Naive thymus-derived CD4-positive, alpha-beta T cell (primary cell): ENCODE measurements at regions not wholly inside any gene's neighbourhood (a gene's known extent, or its start where the extent isn't known, plus 50 kb on each side); places are given as distances from the start of the nearest gene placed in this dataset.
"Not testable (repeated sequence)": the region's sequence is repeated elsewhere in the genome, so short reads cannot be mapped to it uniquely, and the experiment has no call there.

Source experiments
- ATAC-seq: fragments of 150-1000 bp; cut with Tn5 transposase; 2 replicates; pipeline ENCODE4 v1.10.0; 2021; ENCODE audit warnings: mild to moderate bottlenecking, moderate library complexity
- CTCF ChIA-PET: fragments of 350-600 bp; sonication (Branson Sonifier 250); formaldehyde crosslinking; loops from one replicate; lab custom pipeline; 2021; ENCODE audit warnings: antibody characterized with exemption; lab: Charles Lee
- POLR2A ChIA-PET: fragments of 350-600 bp; sonication (Branson Sonifier 250); formaldehyde crosslinking; loops from one replicate; lab custom pipeline; 2021; ENCODE audit warnings: antibody characterized with exemption, inconsistent platforms; lab: Charles Lee
- DNase-seq, 9 donors: peaks; one replicate each; pipeline versions ENCODE4 v3.0.0 to v3.0.0-alpha.2; 2020 to 2022; ENCODE audit warnings: mixed read lengths in 1 of 9
- H3K27ac ChIP-seq: one replicate; pipeline ENCODE4 v1.7.0; 2013; ENCODE audit warnings: mild to moderate bottlenecking, low read depth, low read length, moderate library complexity
- H3K27me3 ChIP-seq, 2 donors: one replicate each; pipeline ENCODE4 v1.7.0; 2013; ENCODE audit warnings: low read length in 2 of 2, mild to moderate bottlenecking in 2 of 2, moderate library complexity in 2 of 2; ENCODE audit not compliant: control insufficient read depth in 2 of 2, insufficient read depth in 2 of 2
- H3K36me3 ChIP-seq, 3 experiments: 1 replicate in 2 of 3; 2 replicates in 1 of 3; pipeline ENCODE4 v1.7.0; 2013; ENCODE audit warnings: low read length in 3 of 3, mild to moderate bottlenecking in 3 of 3, moderate library complexity in 1 of 3; ENCODE audit not compliant: insufficient read depth in 3 of 3, control insufficient read depth in 2 of 3
- H3K4me1 ChIP-seq, 2 donors: one replicate each; pipeline ENCODE4 v1.7.0; 2013; ENCODE audit warnings: low read length in 2 of 2, mild to moderate bottlenecking in 2 of 2, moderate library complexity in 1 of 2; ENCODE audit not compliant: control insufficient read depth in 2 of 2, insufficient read depth in 2 of 2
- H3K4me3 ChIP-seq: 2 replicates; pipeline ENCODE4 v1.7.0; 2013; ENCODE audit warnings: mild to moderate bottlenecking, low read length
- H3K9me3 ChIP-seq, 3 experiments: 1 replicate in 2 of 3; 2 replicates in 1 of 3; pipeline ENCODE4 v1.7.0; 2013; ENCODE audit warnings: low read length in 3 of 3; ENCODE audit not compliant: control insufficient read depth in 2 of 3
- H3K27ac Mint-ChIP-seq, 9 donors: one replicate each; pipeline ENCODE4 v1.8.0; 2020 to 2022; ENCODE audit warnings: mixed read lengths in 9 of 9, mild to moderate bottlenecking in 8 of 9, moderate library complexity in 5 of 9, inconsistent platforms in 2 of 9
- H3K27me3 Mint-ChIP-seq, 5 donors: one replicate each; pipeline ENCODE4 v1.8.0; 2021 to 2022; ENCODE audit warnings: mixed read lengths in 5 of 5, mild to moderate bottlenecking in 1 of 5
- H3K36me3 Mint-ChIP-seq, 5 donors: one replicate each; pipeline ENCODE4 v1.8.0; 2020 to 2022; ENCODE audit warnings: mixed read lengths in 5 of 5, mild to moderate bottlenecking in 3 of 5, inconsistent platforms in 1 of 5
- H3K4me1 Mint-ChIP-seq, 7 donors: one replicate each; pipeline ENCODE4 v1.8.0; 2020 to 2022; ENCODE audit warnings: mixed read lengths in 7 of 7, mild to moderate bottlenecking in 3 of 7, inconsistent platforms in 1 of 7
- H3K4me3 Mint-ChIP-seq, 10 donors: one replicate each; pipeline ENCODE4 v1.8.0; 2020 to 2022; ENCODE audit warnings: mild to moderate bottlenecking in 10 of 10, mixed read lengths in 10 of 10, moderate library complexity in 6 of 10, inconsistent platforms in 2 of 10
- H3K9me3 Mint-ChIP-seq, 11 donors: one replicate each; pipeline ENCODE4 v1.8.0; 2020 to 2022; ENCODE audit warnings: mixed read lengths in 11 of 11, mild to moderate bottlenecking in 4 of 11, inconsistent platforms in 1 of 11, moderate library complexity in 1 of 11
- intact Hi-C, 2 donors: fragments of 100-400 bp; cut with micrococcal nuclease; formaldehyde crosslinking; loops; one replicate each; pipeline ENCODE4 v1.15.1; 2023

DNA sequence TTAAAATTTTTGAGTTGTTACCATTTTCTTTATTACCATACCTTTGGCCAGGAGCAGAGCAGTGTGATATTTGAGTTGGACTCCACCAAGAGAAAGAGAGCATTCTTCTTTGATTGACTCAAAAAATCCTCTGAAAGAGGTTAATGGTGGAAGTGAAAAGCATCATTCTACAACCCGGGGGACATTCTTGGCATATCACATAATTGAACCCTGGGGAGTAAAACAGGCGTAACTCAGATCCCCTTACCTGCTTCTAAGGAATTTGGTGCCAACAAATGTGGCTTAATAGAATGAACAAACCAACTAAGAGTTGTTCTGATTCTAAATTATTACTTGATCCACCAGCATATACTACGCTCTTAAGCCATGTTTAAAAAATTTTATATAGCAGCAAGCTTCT, 351.1 kb upstream of the DEPDC1 start:
- intact Hi-C loops: no loop called here
- no peak overlapping the region for H3K27ac Mint-ChIP-seq

DNA sequence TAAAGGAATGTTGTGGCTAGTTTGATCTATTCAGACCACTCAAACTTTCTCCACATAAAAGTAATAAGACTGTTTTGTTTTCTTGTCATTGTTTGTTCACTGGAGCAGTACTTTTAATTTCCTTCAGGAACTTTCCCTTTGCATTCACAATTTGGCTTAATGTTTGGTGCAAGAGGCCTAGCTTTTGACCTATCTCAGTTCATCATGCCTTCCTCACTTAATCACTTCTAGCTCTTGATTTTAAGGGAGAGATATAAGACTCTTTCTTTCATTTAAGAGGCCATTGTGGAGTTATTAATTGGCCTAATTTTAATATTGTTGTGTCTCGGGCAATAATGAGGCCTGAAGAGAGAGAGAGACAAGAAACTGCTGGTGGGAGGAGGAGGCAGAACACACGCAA, 371.7 kb upstream of the DEPDC1 start:
- CTCF ChIA-PET: no interaction called here
- intact Hi-C loops: no loop called here

More for the DNA sequence above, 351.1 kb upstream of the DEPDC1 start:
- no peak for DNase-seq
- POLR2A ChIA-PET: no interaction called here
- Mint-ChIP-seq H3K4me1 (no peaks in the 10 kb centered on the region), H3K9me3 (peaks cover 0 to 37% (median 5%) of the 10 kb centered on the region in 11 donors), H3K4me3 (no peak overlapping the region), H3K36me3 (no peaks in the 10 kb centered on the region), H3K27me3 (no peaks in the 10 kb centered on the region)
- H3K36me3 ChIP-seq: no peaks in the 10 kb centered on the region
- ATAC-seq: no peak
- H3K9me3 ChIP-seq: no peaks in the 10 kb centered on the region
- no peak overlapping the region for H3K4me3 ChIP-seq
- H3K4me1 ChIP-seq: no peaks in the 10 kb centered on the region
- CTCF ChIA-PET: no interaction called here
- no peaks in the 10 kb centered on the region for H3K27me3 ChIP-seq
- no peak overlapping the region for H3K27ac ChIP-seq

DNA sequence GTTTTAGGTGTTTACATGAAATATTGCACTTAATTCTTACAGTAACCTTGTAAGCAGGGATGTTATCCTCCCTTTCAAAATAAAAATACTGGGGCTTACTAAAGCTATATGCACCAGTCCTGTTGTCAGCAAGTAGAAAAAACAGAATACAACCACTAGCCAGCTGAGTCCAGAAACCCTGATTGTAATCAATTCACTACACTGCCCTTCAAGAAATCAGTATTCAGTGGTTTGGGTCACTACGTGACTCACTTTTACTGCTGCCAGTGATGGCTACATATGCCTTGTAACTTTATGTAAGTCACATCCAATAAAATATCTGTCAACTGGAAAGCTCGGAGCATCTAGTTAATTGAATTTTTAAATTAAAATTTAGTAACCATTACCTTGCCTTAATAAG, 376.3 kb upstream of the DEPDC1 start:
- no peaks in the 10 kb centered on the region for H3K36me3 Mint-ChIP-seq
- no peak overlapping the region for H3K4me3 Mint-ChIP-seq
- Histone ChIP-seq H3K4me3 (no peak overlapping the region), H3K27me3 (no peaks in the 10 kb centered on the region), H3K36me3 (no peaks in the 10 kb centered on the region), H3K27ac (no peak overlapping the region), H3K9me3 (no peaks in the 10 kb centered on the region), H3K4me1 (no peaks in the 10 kb centered on the region)
- DNase-seq: no peak
- CTCF ChIA-PET: no interaction called here
- POLR2A ChIA-PET: no interaction called here
- H3K9me3 Mint-ChIP-seq: peaks cover 3 to 21% (median 12%) of the 10 kb centered on the region in 11 donors
- ATAC-seq: no peak
- no peak overlapping the region for H3K27ac Mint-ChIP-seq
- H3K4me1 Mint-ChIP-seq: no peaks in the 10 kb centered on the region
- intact Hi-C loops: no loop called here
- no peaks in the 10 kb centered on the region for H3K27me3 Mint-ChIP-seq

More for the DNA sequence above, 371.7 kb upstream of the DEPDC1 start:
- Histone ChIP-seq H3K27me3 (no peaks in the 10 kb centered on the region), H3K4me1 (no peaks in the 10 kb centered on the region), H3K4me3 (no peak overlapping the region), H3K9me3 (no peaks in the 10 kb centered on the region), H3K36me3 (no peaks in the 10 kb centered on the region), H3K27ac (no peak overlapping the region)
- ATAC-seq (no peak), DNase-seq (no peak)
- Mint-ChIP-seq H3K4me1 (no peaks in the 10 kb centered on the region), H3K36me3 (peaks cover 0 to 4% (median 0%) of the 10 kb centered on the region in 5 donors), H3K27me3 (no peaks in the 10 kb centered on the region), H3K9me3 (peaks cover 7 to 36% (median 14%) of the 10 kb centered on the region in 11 donors), H3K27ac (no peak overlapping the region), H3K4me3 (no peak overlapping the region)
- POLR2A ChIA-PET: no interaction called here

DNA sequence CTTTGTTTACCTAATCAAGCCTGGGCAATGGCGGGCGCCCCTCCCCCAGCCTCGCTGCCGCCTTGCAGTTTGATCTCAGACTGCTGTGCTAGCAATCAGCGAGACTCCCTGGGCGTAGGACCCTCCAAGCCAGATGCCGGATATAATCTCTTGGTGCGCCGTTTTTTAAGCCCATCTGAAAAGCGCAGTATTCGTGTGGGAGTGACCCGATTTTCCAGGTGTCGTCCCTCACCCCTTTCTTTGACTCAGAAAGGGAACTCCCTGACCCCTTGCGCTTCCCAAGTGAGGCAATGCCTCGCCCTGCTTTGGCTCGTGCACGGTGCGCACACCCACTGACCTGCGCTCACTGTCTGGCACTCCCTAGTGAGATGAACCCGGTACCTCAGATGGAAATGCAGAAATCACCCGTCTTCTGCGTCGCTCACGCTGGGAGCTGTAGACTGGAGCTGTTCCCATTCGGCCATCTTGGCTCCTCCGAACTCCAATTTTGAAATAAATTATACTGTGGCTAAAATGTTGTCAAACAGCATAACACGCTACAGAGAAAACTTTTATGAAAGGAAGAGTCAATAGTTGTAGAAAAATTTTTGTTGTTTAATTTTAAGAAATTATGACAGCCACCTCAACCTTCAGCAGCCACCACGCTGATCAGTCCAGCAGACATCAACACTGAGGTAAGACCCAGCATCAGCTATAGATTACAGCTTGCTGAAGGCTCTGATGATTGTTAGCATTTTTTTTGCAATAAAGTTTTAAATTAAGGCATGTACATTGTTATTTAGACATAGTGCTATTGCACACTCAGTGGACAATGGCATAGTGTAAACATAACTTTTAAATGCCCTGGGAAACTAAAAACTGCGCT, 384.7 kb upstream of the DEPDC1 start:
- intact Hi-C loops, H3K4me1 ChIP-seq, H3K4me3 ChIP-seq, H3K9me3 Mint-ChIP-seq, H3K27me3 Mint-ChIP-seq, H3K4me1 Mint-ChIP-seq, H3K27ac ChIP-seq, DNase-seq, H3K36me3 Mint-ChIP-seq, ATAC-seq, H3K27me3 ChIP-seq, H3K27ac Mint-ChIP-seq, CTCF ChIA-PET, H3K36me3 ChIP-seq, H3K4me3 Mint-ChIP-seq, H3K9me3 ChIP-seq: not testable (repeated sequence)
- POLR2A ChIA-PET: interaction anchor here (0.5 kb wide), 1 partner anchor 455 kb away, joined by 5 read pairs; no protein-coding TSS in a partner anchor

DNA sequence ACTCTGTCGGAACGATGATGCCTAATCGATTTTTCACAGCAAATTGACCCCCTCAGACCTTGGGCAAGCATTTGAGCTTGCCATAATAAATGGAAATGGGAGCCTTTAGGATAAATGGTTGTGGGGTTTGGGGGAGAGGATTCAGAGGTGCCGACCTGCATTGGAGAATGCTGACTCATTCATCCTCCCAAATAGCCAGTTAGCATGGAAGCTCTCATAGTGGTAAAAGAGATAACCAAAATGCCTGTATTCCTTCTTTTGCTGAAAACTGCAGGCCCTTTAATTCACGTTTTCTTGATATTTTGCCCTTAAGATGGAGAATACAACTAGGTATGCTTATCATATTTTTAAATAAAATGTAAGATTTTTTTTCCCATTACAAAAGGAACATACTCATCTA, 392.6 kb upstream of the DEPDC1 start:
- no peaks in the 10 kb centered on the region for H3K36me3 Mint-ChIP-seq
- POLR2A ChIA-PET: no interaction called here

DNA sequence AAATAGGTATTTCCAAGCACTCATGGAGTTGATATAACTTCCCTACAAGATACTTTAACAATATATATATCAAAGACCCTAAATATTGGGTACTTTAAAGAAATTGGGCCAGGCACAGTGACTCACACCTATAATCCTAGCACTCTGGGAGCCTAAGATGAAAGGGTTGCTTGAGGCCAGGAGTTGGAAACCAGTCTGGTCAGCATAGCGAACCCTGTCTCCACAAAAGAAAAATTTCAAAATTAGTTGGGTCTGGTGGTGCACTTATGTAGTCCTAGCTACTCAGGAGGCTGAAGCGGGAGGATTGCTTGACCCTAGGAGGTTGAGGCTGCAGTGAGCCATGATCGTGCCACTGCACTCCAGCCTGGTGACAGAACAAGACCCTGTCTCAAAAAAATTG, 393.9 kb upstream of the DEPDC1 start:
- POLR2A ChIA-PET: no interaction called here

More for the DNA sequence above, 392.6 kb upstream of the DEPDC1 start:
- no peak for ATAC-seq
- no peaks in the 10 kb centered on the region for H3K27me3 Mint-ChIP-seq
- no peak overlapping the region for H3K4me3 Mint-ChIP-seq
- intact Hi-C loops: no loop called here
- H3K4me1 ChIP-seq: no peaks in the 10 kb centered on the region
- CTCF ChIA-PET: no interaction called here
- DNase-seq: no peak
- H3K9me3 ChIP-seq: no peaks in the 10 kb centered on the region
- H3K9me3 Mint-ChIP-seq: peaks cover 0 to 9% (median 5%) of the 10 kb centered on the region in 11 donors
- H3K36me3 ChIP-seq: no peaks in the 10 kb centered on the region
- no peaks in the 10 kb centered on the region for H3K4me1 Mint-ChIP-seq
- H3K27ac Mint-ChIP-seq: no peak overlapping the region
- no peaks in the 10 kb centered on the region for H3K27me3 ChIP-seq
- H3K27ac ChIP-seq: no peak overlapping the region
- no peak overlapping the region for H3K4me3 ChIP-seq

DNA sequence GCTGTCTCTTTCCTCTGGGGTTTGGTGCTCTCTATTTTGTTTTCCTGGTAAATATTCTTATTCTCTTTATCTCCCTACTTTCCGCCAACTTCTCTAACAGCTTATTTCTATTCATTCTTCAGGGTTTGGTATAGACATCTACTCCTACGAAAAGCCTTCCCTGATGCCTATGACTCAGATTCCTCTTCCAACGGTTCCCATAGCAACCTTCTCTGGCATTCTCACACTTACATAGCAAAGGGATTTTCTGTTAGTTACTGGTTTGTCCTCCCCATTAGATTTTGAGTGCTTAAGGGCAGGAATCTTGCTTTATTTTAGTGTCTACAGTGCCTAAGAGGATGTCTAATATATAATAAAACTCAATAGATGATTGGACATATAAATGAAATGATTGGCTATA, 407.6 kb upstream of the DEPDC1 start:
- H3K9me3 ChIP-seq: no peaks in the 10 kb centered on the region
- Mint-ChIP-seq H3K4me3 (no peak overlapping the region), H3K36me3 (no peaks in the 10 kb centered on the region), H3K27me3 (no peaks in the 10 kb centered on the region), H3K9me3 (peaks cover 0 to 13% (median 5%) of the 10 kb centered on the region in 11 donors), H3K27ac (no peak overlapping the region), H3K4me1 (no peaks in the 10 kb centered on the region)
- ChIA-PET POLR2A (no interaction called here), CTCF (no interaction called here)
- DNase-seq (no peak), ATAC-seq (no peak)
- H3K4me3 ChIP-seq: no peak overlapping the region
- no peak overlapping the region for H3K27ac ChIP-seq
- H3K4me1 ChIP-seq: no peaks in the 10 kb centered on the region
- intact Hi-C loops: no loop called here
- H3K36me3 ChIP-seq: no peaks in the 10 kb centered on the region
- H3K27me3 ChIP-seq: no peaks in the 10 kb centered on the region

More for the DNA sequence above, 393.9 kb upstream of the DEPDC1 start:
- Histone ChIP-seq H3K9me3 (no peaks in the 10 kb centered on the region), H3K4me1 (no peaks in the 10 kb centered on the region), H3K4me3 (no peak overlapping the region), H3K27ac (no peak overlapping the region), H3K36me3 (no peaks in the 10 kb centered on the region), H3K27me3 (no peaks in the 10 kb centered on the region)
- no peak overlapping the region for H3K4me3 Mint-ChIP-seq
- H3K36me3 Mint-ChIP-seq: no peaks in the 10 kb centered on the region
- peaks cover 0 to 7% (median 4%) of the 10 kb centered on the region in 11 donors for H3K9me3 Mint-ChIP-seq
- CTCF ChIA-PET: no interaction called here
- H3K4me1 Mint-ChIP-seq: no peaks in the 10 kb centered on the region
- DNase-seq (no peak), ATAC-seq (no peak)
- no peak overlapping the region for H3K27ac Mint-ChIP-seq
- intact Hi-C loops: no loop called here
- H3K27me3 Mint-ChIP-seq: no peaks in the 10 kb centered on the region
